ENCODE measurements at regions not wholly inside any gene's neighbourhood (a gene's known extent, or its start where the extent isn't known, plus 50 kb on each side); places are given as distances from the start of the nearest gene placed in this dataset.
"Not testable (repeated sequence)": the region's sequence is repeated elsewhere in the genome, so short reads cannot be mapped to it uniquely, and the experiment has no call there.

DNA sequence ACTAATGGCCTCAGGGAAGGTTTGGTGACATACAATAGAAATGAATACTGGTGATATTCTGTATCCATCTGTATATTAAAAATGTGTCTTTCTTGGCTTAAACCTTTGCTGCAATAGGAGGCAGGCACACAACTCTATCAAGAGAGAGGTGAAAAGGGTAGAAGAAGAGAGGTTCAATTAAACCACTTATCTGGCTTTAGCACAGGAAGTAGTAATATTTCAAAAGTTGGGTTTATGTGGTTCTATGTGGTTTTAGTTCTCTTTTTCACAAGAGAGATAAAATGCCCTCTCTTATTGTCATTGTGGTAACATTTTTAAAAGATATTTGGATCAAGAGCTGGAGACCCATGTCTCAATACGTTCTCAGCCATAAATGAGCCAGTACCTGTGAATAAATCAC lies 146.2 kb upstream of the FNDC3A start:
- H3K4me1 ChIP-seq (ENCODE audit: control insufficient read depth, low read depth, low read length): peaks cover 13% of the 10 kb centered on the region
- no peak overlapping the region for H3K27ac ChIP-seq (ENCODE audit: low read length)
- peak overlapping the region; percentile 10 for H3K4me3 ChIP-seq (ENCODE audit: low read length)
- no peaks in the 10 kb centered on the region for H3K27me3 ChIP-seq (ENCODE audit: control insufficient read depth, insufficient read depth, low read length)
- H3K9me3 ChIP-seq (ENCODE audit: control insufficient read depth, low read depth, low read length): peaks cover 5% of the 10 kb centered on the region
- no peaks in the 10 kb centered on the region for H3K36me3 ChIP-seq (ENCODE audit: control insufficient read depth, low read depth, low read length)
- H3K9ac ChIP-seq (ENCODE audit: low read length): no peak overlapping the region

DNA sequence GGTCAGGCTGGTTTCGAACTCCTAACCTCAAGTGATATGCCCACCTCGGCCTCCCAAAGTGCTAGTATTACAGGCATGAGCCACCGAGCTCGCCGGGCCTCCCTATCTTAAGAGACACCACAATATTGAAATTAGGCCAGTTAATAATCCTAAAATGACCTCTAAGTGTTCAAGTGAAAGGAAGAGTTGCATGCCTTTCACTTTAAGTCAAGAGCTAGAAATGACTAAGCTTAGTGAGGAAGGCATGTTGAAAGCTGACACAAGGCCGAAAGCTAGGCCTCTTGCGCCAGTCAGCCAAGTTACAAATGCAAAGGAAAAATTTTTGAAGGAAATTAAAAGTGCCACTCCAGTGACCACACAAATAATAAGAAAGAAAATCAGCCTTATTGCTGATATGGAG lies 144.5 kb upstream of the FNDC3A start:
- Histone ChIP-seq H3K9me3 (ENCODE audit: control insufficient read depth, low read depth, low read length) (peaks cover 5% of the 10 kb centered on the region), H3K27me3 (ENCODE audit: control insufficient read depth, insufficient read depth, low read length) (no peaks in the 10 kb centered on the region), H3K4me3 (ENCODE audit: low read length) (no peak overlapping the region), H3K4me1 (ENCODE audit: control insufficient read depth, low read depth, low read length) (peaks cover 13% of the 10 kb centered on the region), H3K27ac (ENCODE audit: low read length) (no peak overlapping the region), H3K9ac (ENCODE audit: low read length) (no peak overlapping the region), H3K36me3 (ENCODE audit: control insufficient read depth, low read depth, low read length) (no peaks in the 10 kb centered on the region)

DNA sequence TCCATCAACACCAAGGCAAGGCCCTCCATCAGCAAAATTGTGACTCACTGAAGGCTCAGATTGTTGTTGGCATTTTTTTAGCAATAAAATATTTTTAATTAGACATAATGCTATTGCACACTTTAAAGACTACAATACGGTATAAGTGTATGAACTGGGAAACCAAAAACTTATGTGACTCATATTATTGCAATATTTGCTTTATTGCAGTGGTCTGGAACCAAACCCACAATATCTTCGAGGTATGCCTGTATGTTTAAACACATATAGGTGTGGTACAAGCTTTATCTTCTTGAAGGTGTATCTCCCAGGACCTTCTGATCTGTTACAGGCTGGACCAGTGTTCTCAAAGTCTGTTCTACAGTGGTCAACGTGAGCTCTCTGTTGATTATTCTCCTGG lies 142.3 kb upstream of the FNDC3A start:
- H3K36me3 ChIP-seq (ENCODE audit: control insufficient read depth, low read depth, low read length): no peaks in the 10 kb centered on the region
- no peak overlapping the region for H3K27ac ChIP-seq (ENCODE audit: low read length)
- H3K9ac ChIP-seq (ENCODE audit: low read length): no peak overlapping the region
- H3K27me3 ChIP-seq (ENCODE audit: control insufficient read depth, insufficient read depth, low read length): no peaks in the 10 kb centered on the region
- no peak overlapping the region for H3K4me3 ChIP-seq (ENCODE audit: low read length)
- peaks cover 12% of the 10 kb centered on the region for H3K4me1 ChIP-seq (ENCODE audit: control insufficient read depth, low read depth, low read length)
- no peaks in the 10 kb centered on the region for H3K9me3 ChIP-seq (ENCODE audit: control insufficient read depth, low read depth, low read length)

DNA sequence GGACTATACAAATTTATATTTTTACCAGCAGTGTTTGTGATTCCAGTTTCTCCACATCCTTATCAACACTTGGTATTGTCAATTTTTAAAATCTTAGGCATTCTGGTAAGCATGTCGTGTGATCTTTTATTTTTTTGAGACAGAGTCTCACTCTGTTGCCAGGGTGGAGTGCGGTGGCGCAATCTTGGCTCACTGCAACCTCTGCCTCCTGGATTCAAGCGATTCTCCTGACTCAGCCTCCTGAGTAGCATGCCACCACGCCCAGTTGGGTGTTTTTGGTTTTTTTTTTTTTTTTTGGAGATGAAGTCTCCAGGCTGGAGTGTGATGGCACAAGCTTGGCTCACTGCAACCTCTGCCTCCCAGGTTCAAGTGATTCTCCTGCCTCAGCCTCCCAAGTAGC lies 140.4 kb upstream of the FNDC3A start:
- not testable (repeated sequence) for H3K4me3 ChIP-seq (ENCODE audit: low read length); H3K27me3 ChIP-seq (ENCODE audit: control insufficient read depth, insufficient read depth, low read length); H3K27ac ChIP-seq (ENCODE audit: low read length); H3K9ac ChIP-seq (ENCODE audit: low read length); H3K4me1 ChIP-seq (ENCODE audit: control insufficient read depth, low read depth, low read length); H3K9me3 ChIP-seq (ENCODE audit: control insufficient read depth, low read depth, low read length); H3K36me3 ChIP-seq (ENCODE audit: control insufficient read depth, low read depth, low read length)

DNA sequence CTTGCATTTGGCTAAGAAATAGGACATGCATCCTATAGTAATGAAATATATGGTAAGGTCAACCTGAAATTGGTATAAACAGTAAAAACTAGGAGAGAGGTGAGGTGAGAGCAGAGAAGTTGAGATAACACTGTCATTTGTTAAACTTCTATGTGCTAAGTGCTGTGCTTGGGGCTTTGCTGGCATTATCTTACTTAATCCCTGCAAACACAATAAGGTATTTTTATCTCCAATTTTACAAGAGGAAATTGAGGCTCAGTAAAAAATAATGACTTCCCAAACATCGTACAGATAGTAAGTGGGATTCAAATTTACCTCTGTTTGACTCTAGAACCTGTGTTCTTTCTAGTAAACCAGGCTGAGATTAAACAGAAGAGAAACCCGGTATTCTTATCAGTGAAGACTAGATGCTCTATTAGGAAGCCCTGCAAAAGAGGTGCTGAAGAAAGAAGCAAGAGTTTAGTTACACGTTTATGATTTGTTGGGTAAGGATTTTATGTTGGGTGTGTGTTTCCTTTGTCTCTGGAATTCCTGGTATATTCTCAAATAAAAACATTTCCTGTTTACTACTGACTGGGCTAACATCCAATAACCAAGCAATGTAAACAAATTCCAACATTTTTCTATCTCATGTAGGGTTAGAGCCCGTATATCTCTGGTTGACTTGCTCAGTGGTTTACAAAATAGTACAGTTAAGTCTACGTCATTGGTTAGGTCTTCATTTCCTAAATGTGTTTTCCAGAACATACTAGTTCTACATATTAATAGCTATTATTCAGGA lies 137.3 kb upstream of the FNDC3A start:
- H3K4me1 ChIP-seq (ENCODE audit: control insufficient read depth, low read depth, low read length): peaks cover 13% of the 10 kb centered on the region
- H3K36me3 ChIP-seq (ENCODE audit: control insufficient read depth, low read depth, low read length): no peaks in the 10 kb centered on the region
- no peak overlapping the region for H3K9ac ChIP-seq (ENCODE audit: low read length)
- H3K27me3 ChIP-seq (ENCODE audit: control insufficient read depth, insufficient read depth, low read length): no peaks in the 10 kb centered on the region
- no peak overlapping the region for H3K27ac ChIP-seq (ENCODE audit: low read length)
- no peak overlapping the region for H3K4me3 ChIP-seq (ENCODE audit: low read length)
- H3K9me3 ChIP-seq (ENCODE audit: control insufficient read depth, low read depth, low read length): no peaks in the 10 kb centered on the region

DNA sequence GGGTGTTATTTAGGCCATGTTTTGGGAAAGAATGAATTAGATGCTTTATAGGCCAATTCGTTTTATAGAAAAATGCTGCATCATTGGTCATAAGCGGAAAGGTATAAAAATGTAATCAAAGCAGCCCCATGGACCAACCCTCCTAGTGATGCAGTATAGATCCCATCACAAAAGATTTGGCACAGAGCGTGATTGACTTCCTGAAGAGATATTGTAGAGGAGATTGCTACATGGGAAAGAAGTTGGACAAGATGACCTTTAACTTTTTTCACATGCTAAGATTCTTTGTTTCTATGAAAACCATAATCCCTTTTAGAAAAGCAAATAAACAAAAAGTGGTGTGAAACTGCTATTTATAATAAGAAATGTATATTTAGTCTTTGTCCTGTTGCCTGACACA lies 136.5 kb upstream of the FNDC3A start:
- Histone ChIP-seq H3K27me3 (ENCODE audit: control insufficient read depth, insufficient read depth, low read length) (no peaks in the 10 kb centered on the region), H3K36me3 (ENCODE audit: control insufficient read depth, low read depth, low read length) (no peaks in the 10 kb centered on the region), H3K4me1 (ENCODE audit: control insufficient read depth, low read depth, low read length) (peaks cover 13% of the 10 kb centered on the region), H3K9ac (ENCODE audit: low read length) (no peak overlapping the region), H3K27ac (ENCODE audit: low read length) (no peak overlapping the region), H3K4me3 (ENCODE audit: low read length) (no peak overlapping the region), H3K9me3 (ENCODE audit: control insufficient read depth, low read depth, low read length) (no peaks in the 10 kb centered on the region)

DNA sequence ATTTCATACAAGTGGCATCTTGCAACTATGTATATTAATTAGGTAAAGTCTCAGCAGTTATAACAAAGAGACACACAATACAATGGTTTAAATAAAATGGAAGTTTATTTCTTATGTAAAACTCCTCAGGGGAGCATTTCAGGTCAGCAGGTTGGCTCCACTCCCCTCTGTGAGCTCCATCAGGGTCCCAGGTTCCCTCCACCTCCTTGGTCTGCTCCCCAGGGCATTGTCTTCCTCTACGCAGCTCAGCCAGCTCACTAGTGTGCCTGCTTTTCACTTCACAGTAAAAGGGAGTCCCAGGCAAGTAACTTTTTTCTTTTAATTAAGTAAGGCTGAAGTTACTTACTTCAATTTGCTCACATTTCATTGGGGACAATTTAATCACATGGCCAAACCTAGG lies 135.3 kb upstream of the FNDC3A start:
- H3K4me1 ChIP-seq (ENCODE audit: control insufficient read depth, low read depth, low read length): peaks cover 13% of the 10 kb centered on the region
- no peak overlapping the region for H3K27ac ChIP-seq (ENCODE audit: low read length)
- H3K27me3 ChIP-seq (ENCODE audit: control insufficient read depth, insufficient read depth, low read length): no peaks in the 10 kb centered on the region
- H3K9ac ChIP-seq (ENCODE audit: low read length): no peak overlapping the region
- H3K9me3 ChIP-seq (ENCODE audit: control insufficient read depth, low read depth, low read length): no peaks in the 10 kb centered on the region
- H3K4me3 ChIP-seq (ENCODE audit: low read length): no peak overlapping the region
- H3K36me3 ChIP-seq (ENCODE audit: control insufficient read depth, low read depth, low read length): no peaks in the 10 kb centered on the region

DNA sequence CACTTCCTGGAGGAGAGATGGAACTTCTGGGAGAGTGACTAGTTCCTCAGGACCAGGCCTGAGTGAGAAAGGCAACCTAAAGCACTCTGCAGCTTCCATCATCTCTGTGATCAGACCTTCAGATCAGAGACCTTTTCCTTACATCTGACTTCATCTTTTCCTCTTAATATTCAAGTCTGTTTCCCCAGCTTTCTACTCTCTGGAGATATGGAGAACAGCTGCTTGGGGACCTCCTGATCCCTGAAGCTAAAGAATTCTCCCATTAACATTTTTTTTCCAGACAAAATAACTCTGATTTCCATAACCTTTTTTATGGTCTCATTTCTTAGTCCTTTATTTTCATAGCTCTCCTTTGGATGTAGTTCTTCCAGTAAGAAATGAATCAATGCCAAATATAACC lies 133.4 kb upstream of the FNDC3A start:
- Histone ChIP-seq H3K4me3 (ENCODE audit: low read length) (no peak overlapping the region), H3K4me1 (ENCODE audit: control insufficient read depth, low read depth, low read length) (peaks cover 13% of the 10 kb centered on the region), H3K9ac (ENCODE audit: low read length) (no peak overlapping the region), H3K9me3 (ENCODE audit: control insufficient read depth, low read depth, low read length) (no peaks in the 10 kb centered on the region), H3K27me3 (ENCODE audit: control insufficient read depth, insufficient read depth, low read length) (no peaks in the 10 kb centered on the region), H3K36me3 (ENCODE audit: control insufficient read depth, low read depth, low read length) (no peaks in the 10 kb centered on the region), H3K27ac (ENCODE audit: low read length) (no peak overlapping the region)

DNA sequence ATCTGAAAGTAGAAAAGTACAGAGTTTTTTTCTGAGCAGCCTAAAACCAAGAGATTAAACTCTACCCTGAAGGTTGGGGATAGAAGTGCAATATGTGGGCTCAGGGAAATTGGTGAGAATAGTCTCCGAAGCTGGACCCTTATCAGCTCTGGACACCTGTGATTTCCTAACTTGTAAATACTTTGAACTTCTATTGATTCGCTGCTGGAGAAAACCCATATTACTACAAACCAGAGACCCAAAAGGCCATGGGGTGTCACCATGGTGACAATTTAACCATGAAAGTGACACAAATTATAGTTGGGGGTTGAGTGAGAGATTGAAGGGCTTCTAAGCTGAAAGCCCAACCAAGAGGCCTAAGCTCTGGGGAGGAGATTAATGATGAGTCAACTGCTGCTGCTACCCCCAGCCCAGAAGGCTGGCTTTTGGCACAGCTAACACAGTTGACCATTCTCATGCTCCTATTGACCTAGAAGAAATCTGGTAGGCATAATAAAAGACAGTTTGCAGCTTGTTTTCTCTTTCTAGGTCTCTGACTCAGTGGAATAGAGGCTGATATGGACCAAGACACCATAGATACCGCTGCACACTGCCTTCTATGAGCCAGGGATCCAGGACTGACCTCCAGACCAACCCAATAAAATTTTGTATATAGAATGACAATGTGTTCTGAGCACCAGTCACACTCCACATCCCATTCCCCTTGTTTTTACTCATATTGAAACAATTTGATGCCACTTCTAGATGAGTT lies 131.9 kb upstream of the FNDC3A start:
- no peak overlapping the region for H3K4me3 ChIP-seq (ENCODE audit: low read length)
- H3K9me3 ChIP-seq (ENCODE audit: control insufficient read depth, low read depth, low read length): no peaks in the 10 kb centered on the region
- no peak overlapping the region for H3K9ac ChIP-seq (ENCODE audit: low read length)
- no peak overlapping the region for H3K27ac ChIP-seq (ENCODE audit: low read length)
- H3K36me3 ChIP-seq (ENCODE audit: control insufficient read depth, low read depth, low read length): no peaks in the 10 kb centered on the region
- H3K4me1 ChIP-seq (ENCODE audit: control insufficient read depth, low read depth, low read length): peaks cover 13% of the 10 kb centered on the region
- no peaks in the 10 kb centered on the region for H3K27me3 ChIP-seq (ENCODE audit: control insufficient read depth, insufficient read depth, low read length)

DNA sequence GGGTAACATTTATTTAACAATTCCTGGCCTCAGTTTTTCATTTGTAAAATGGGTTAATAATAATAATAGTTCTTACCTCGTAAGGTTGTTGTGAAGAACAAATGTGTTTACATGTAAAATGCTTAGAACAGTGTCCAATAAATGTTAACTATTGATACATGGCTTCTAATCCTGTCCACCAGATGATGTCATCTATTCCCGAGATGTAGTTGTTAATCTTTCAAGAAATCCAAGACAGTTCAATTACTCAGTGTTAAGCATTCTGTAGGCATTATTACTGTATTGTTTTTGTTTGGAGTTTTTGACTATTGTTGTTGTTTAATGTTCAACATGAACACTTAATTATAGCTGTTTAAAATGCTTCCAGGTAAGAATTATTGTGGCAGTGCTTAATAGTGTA lies 131.0 kb upstream of the FNDC3A start:
- Histone ChIP-seq H3K27me3 (ENCODE audit: control insufficient read depth, insufficient read depth, low read length) (no peaks in the 10 kb centered on the region), H3K9ac (ENCODE audit: low read length) (no peak overlapping the region), H3K27ac (ENCODE audit: low read length) (no peak overlapping the region), H3K9me3 (ENCODE audit: control insufficient read depth, low read depth, low read length) (no peaks in the 10 kb centered on the region), H3K36me3 (ENCODE audit: control insufficient read depth, low read depth, low read length) (no peaks in the 10 kb centered on the region), H3K4me3 (ENCODE audit: low read length) (no peak overlapping the region), H3K4me1 (ENCODE audit: control insufficient read depth, low read depth, low read length) (peaks cover 11% of the 10 kb centered on the region)

DNA sequence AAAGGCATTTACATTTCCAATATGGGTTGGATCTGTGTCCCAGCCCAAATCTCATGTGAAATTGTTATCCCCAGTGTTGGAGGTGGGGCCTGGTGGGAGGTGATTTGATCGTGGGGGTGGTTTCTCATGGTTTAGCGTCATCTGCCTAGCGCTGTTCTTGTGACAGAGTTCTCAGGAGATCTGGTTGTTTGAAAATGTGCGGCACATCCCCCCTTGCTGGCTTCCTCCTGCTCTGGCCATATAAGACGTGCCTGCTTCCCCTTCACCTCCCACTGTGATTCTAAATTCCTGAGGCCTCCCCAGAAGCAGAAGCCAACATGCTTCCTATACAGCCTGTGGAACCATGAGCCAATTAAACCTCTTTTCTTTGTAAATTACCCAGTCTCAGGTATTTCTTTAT lies 126.2 kb upstream of the FNDC3A start:
- Histone ChIP-seq H3K9me3 (ENCODE audit: control insufficient read depth, low read depth, low read length) (no peaks in the 10 kb centered on the region), H3K27me3 (ENCODE audit: control insufficient read depth, insufficient read depth, low read length) (no peaks in the 10 kb centered on the region), H3K36me3 (ENCODE audit: control insufficient read depth, low read depth, low read length) (no peaks in the 10 kb centered on the region), H3K4me3 (ENCODE audit: low read length) (no peak overlapping the region), H3K27ac (ENCODE audit: low read length) (no peak overlapping the region), H3K9ac (ENCODE audit: low read length) (no peak overlapping the region), H3K4me1 (ENCODE audit: control insufficient read depth, low read depth, low read length) (peaks cover 6% of the 10 kb centered on the region)

DNA sequence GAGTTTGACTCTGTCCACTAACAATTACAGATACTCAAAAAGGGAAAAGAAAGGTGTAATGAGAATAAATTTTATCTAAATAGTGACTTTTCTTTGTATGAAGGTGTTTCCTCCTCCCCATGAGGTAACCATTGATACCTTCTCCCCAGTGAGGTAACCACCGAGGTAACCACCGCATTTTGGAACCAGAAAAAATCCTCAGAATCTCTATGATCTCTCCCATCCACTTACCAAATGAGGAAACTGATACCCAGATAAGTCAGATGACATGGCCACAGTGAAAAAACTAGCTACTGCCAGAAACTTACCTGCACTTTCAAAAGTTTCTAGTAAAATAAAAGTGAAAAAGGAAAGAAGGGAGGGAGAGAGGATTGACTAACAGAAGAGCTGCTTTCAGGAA lies 124.0 kb upstream of the FNDC3A start:
- Histone ChIP-seq H3K36me3 (ENCODE audit: control insufficient read depth, low read depth, low read length) (no peaks in the 10 kb centered on the region), H3K9ac (ENCODE audit: low read length) (no peak overlapping the region), H3K4me1 (ENCODE audit: control insufficient read depth, low read depth, low read length) (peaks cover 6% of the 10 kb centered on the region), H3K9me3 (ENCODE audit: control insufficient read depth, low read depth, low read length) (no peaks in the 10 kb centered on the region), H3K27ac (ENCODE audit: low read length) (no peak overlapping the region), H3K27me3 (ENCODE audit: control insufficient read depth, insufficient read depth, low read length) (no peaks in the 10 kb centered on the region), H3K4me3 (ENCODE audit: low read length) (no peak overlapping the region)

Measured in iPS-18a (cell line).